Epithelial cell of prostate (primary cell): ENCODE measurements at regions not wholly inside any gene's neighbourhood (a gene's known extent, or its start where the extent isn't known, plus 50 kb on each side); places are given as distances from the start of the nearest gene placed in this dataset.
"Not testable (repeated sequence)": the region's sequence is repeated elsewhere in the genome, so short reads cannot be mapped to it uniquely, and the experiment has no call there.

Source experiments
- DNase-seq: peaks from one replicate; pipeline ENCODE4 v3.0.0-alpha.2; 2011; ENCODE audit warnings: low read depth, low spot score
- H3K27ac ChIP-seq: fragments of 450-650 bp; 2 replicates; pipeline ENCODE4 v1.5.1; 2017; ENCODE audit warnings: mild to moderate bottlenecking

GRCh38 chr12:112611908-112612307 is 179.6 kb upstream of the RPH3A start:
- DNase-seq: no peak
- no peak overlapping the region for H3K27ac ChIP-seq

- no peak for DNase-seq
These were observed 176.4 kb upstream of the RPH3A start for GRCh38 chr12:112615196-112615595.

GRCh38 chr12:112616469-112617152 is 174.9 kb upstream of the RPH3A start:
- H3K27ac ChIP-seq: no peak overlapping the region
- no peak for DNase-seq

More at GRCh38 chr12:112615196-112615595, 176.4 kb upstream of the RPH3A start:
- no peak overlapping the region for H3K27ac ChIP-seq

DNA sequence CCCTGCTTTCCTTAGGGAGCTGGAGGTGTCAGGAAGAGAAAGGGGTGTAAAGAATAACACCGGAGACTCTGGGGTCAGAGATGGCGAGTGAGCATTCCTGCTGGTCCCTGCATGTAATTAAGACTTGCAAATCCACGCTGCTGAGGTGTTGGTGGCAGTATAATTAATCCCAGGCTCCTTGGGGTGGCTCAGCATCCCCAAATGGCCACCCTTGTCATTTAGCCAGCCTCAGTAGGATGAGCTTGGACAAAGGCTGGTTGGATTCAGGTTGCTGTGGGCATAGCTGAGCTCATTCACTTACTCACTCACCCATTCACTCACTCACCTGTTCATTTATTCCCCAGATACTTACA is 174.4 kb upstream of the RPH3A start:
- no peak for DNase-seq
- no peak overlapping the region for H3K27ac ChIP-seq

DNA sequence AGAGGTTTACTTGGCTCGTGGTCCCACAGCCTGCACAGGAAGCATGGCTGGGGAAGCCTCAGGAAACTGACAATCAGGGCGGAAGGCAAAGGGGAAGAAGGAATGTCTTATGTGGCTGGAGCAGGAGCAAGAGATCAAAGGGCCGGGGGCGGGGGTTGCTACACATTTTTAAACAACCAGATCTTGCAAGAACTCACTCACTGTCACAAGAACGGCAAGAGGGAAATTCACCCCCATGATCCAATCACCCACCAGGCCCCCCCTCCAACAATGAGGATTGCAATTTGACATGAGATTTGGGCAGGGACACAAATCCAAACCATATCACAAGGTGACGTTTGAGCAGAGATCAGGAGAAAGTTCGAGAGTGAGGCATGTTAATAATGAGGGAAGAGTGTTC is 163.7 kb upstream of the RPH3A start:
- DNase-seq: no peak
- no peak overlapping the region for H3K27ac ChIP-seq

GRCh38 chr12:112631974-112632373 is 159.6 kb upstream of the RPH3A start:
- H3K27ac ChIP-seq, DNase-seq: not testable (repeated sequence)

- no peak for DNase-seq
- no peak overlapping the region for H3K27ac ChIP-seq
These were observed 156.5 kb upstream of the RPH3A start for GRCh38 chr12:112635036-112635435.

DNA sequence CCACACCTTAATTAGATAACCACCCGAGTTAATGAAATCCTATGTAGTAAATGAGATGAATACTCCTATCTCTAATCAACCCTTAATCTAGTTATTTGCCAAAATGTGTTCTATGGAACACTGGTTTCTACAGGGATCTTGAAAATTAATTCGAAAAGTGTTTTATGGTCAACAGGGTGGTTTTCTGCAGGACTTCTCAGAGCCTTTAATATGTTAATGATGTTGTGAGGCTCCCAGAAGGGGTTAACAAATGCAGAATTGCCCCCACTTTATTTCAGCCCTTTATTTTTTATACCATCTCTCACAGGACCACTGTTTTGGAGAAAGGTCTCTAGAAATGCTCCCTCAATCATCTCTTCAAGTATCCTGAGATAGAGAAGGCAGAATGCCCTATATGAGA is 153.1 kb upstream of the RPH3A start:
- no peak overlapping the region for H3K27ac ChIP-seq
- no peak for DNase-seq

GRCh38 chr12:112645586-112645985 is 146.0 kb upstream of the RPH3A start:
- H3K27ac ChIP-seq: no peak overlapping the region
- no peak for DNase-seq

- no peak for DNase-seq
- H3K27ac ChIP-seq: no peak overlapping the region
These were observed 135.4 kb upstream of the RPH3A start for GRCh38 chr12:112656141-112656540.

GRCh38 chr12:112664569-112664968 is 127.0 kb upstream of the RPH3A start:
- no peak overlapping the region for H3K27ac ChIP-seq
- DNase-seq: no peak

DNA sequence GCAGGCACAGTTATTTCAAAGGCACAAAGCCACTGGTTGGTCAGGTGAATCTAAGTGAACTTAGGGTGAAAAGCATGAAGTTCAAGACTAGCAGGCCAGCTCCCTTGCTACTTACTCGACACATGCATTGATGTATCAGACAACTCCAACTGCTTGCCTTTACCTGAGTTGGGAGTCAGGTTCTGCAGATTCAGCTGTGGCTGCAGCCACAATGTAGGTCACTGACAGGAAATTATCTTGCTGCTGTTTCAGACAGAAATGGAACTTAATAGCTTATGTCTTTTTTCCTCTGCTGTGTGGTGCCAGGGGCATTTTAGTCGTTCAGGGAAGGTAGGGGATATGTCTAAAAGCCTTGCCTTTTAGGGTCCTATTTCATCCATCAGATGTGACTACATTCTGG is 125.6 kb upstream of the RPH3A start:
- H3K27ac ChIP-seq: no peak overlapping the region
- no peak for DNase-seq

- no peak for DNase-seq
- H3K27ac ChIP-seq: no peak overlapping the region
These were observed 120.0 kb upstream of the RPH3A start for GRCh38 chr12:112671564-112671963.

- no peak overlapping the region for H3K27ac ChIP-seq
- DNase-seq: no peak
These were observed 117.0 kb upstream of the RPH3A start for GRCh38 chr12:112674539-112674938.

DNA sequence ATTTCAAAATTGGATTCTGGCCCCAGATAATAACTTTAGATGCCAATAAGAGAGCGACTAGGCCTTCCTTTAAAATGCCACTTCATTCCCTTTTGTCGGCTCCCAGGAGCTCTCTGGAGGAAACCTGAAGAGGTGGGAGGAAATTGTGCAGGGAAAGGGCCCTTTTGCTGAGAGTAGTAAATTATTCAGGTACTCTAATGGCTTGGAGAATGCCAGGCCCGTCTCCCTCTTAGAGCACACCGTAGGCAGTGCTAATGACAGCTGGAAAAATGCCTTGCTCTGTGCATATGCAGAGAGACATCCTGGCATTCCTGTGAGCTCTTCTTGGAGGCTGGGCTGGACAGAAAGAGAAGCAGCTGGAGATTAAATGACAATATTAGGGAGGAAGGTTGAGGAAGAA is 115.0 kb upstream of the RPH3A start:
- no peak for DNase-seq
- no peak overlapping the region for H3K27ac ChIP-seq

GRCh38 chr12:112677050-112677765 is 114.3 kb upstream of the RPH3A start:
- DNase-seq: no peak
- no peak overlapping the region for H3K27ac ChIP-seq

GRCh38 chr12:112680993-112681392 is 110.6 kb upstream of the RPH3A start:
- DNase-seq: no peak
- no peak overlapping the region for H3K27ac ChIP-seq

- no peak overlapping the region for H3K27ac ChIP-seq
- no peak for DNase-seq
These were observed 109.0 kb upstream of the RPH3A start for GRCh38 chr12:112682586-112682985.

- no peak for DNase-seq
- H3K27ac ChIP-seq: no peak overlapping the region
These were observed 106.8 kb upstream of the RPH3A start for GRCh38 chr12:112684742-112685141.

DNA sequence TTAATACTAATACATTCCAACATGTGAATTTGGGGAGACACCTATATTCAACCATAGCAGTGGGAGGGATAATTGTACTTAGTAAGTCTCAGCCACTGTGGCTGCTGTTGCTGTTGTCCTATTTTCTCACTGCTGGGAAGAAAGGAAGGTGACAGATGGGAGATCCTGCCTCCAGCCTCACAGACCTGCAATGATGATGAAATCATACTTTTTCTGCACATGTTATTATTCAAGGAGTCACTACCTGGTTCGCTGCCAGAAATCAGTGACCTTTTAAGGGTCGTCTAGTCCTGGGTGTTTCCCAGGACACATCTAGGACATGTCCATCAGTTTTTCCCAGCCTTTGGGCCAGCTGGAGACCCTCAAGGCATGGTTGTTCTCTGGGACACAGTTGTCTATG is 106.2 kb upstream of the RPH3A start:
- no peak for DNase-seq
- no peak overlapping the region for H3K27ac ChIP-seq

DNA sequence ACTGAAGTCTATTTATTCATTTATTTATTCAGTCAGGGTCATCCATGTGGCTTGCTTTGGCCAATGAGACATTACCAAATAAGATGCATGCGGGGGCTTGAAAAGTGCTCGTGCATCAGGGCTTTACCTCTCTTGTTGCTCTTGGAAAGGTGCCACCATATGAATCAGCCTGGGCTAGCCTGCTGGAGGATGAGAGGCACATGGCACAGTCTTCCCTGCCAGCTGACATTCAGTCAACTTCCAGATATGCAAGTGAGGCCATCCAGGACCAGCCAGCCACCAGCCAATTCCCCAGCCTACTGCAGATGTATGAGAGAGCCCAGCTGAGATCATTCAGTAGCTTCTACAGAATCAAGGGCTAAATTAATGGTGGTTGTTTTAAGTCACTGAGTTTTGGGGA is 105.2 kb upstream of the RPH3A start:
- DNase-seq: peak; percentile 78
- H3K27ac ChIP-seq: no peak overlapping the region

GRCh38 chr12:112694065-112694464 is 97.5 kb upstream of the RPH3A start:
- H3K27ac ChIP-seq: no peak overlapping the region
- DNase-seq: no peak
